HepG2 (cell line): ENCODE measurements at regions not wholly inside any gene's neighbourhood (a gene's known extent, or its start where the extent isn't known, plus 50 kb on each side); places are given as distances from the start of the nearest gene placed in this dataset.

Source experiments
- ATAC-seq: fragments of 200-7000 bp; cut with Tn5 transposase; 3 replicates; pipeline ENCODE4 v1.9.1; 2020; ENCODE audit warnings: mild to moderate bottlenecking, moderate library complexity
- BruUV-seq: library from RNA; stranded (reverse); fragments of 400-500 nt; replicated peaks from 2 replicates; lab custom pipeline; 2021; lab: Mats Ljungman, UMichigan
- CTCF ChIA-PET: fragments of 300-600 bp; formaldehyde crosslinking; extraction: SDS; loops from one replicate; lab custom pipeline; 2021; ENCODE audit warnings: low total read pairs, inconsistent platforms, low intra/inter-chr PET ratio; lab: Yijun Ruan, JAX
- POLR2A ChIA-PET: fragments of 350-600 bp; sonication (Branson Sonifier 250); formaldehyde crosslinking; loops from one replicate; lab custom pipeline; 2020; ENCODE audit warnings: antibody characterized with exemption, inconsistent platforms; lab: Yijun Ruan, JAX
- DNase-seq: peaks from one replicate; pipeline ENCODE4 v3.0.0-alpha.2; 2015; ENCODE audit warnings: low spot score
- FAIRE-seq: peaks from 3 replicates; lab custom pipeline; 2011; peaks lifted over from hg19 to GRCh38; lab: Jason Lieb, UNC
- H2AFZ ChIP-seq: one replicate; pipeline ENCODE4 v1.6.1; 2011; ENCODE audit warnings: low read length, inconsistent platforms
- H3K27ac ChIP-seq: fragments of 300-600 bp; 3 replicates; pipeline ENCODE4 v1.8.0; 2011; ENCODE audit warnings: mixed run types, mild to moderate bottlenecking, mixed read lengths, low read length, inconsistent platforms; ENCODE audit not compliant: insufficient read depth; ENCODE audit errors: extremely low read length
- H3K27me3 ChIP-seq, 2 experiments: fragments of 200-600 bp in 1 of 2; 2 replicates in 1 of 2; 3 replicates in 1 of 2; pipeline versions ENCODE4 v1.6.0 to v1.8.0; 2011; ENCODE audit warnings: low read length in 2 of 2, mild to moderate bottlenecking in 2 of 2, moderate library complexity in 2 of 2, inconsistent platforms in 1 of 2; ENCODE audit not compliant: insufficient read depth in 2 of 2, control insufficient read depth in 1 of 2
- H3K36me3 ChIP-seq, 2 experiments: fragments of 200-600 bp in 1 of 2; replicated peaks in 1 of 2; 2 replicates in 1 of 2; 3 replicates in 1 of 2; pipeline versions ENCODE4 v1.5.1 to v1.8.0; 2011; ENCODE audit warnings: low read length in 2 of 2, inconsistent platforms in 1 of 2; ENCODE audit not compliant: insufficient read depth in 2 of 2, control insufficient read depth in 1 of 2
- H3K4me1 ChIP-seq: 2 replicates; pipeline ENCODE4 v1.5.1; 2012; ENCODE audit warnings: low read length, inconsistent platforms; ENCODE audit not compliant: insufficient read depth
- H3K4me2 ChIP-seq: 2 replicates; pipeline ENCODE4 v1.6.0; 2011; ENCODE audit warnings: low read depth, low read length, inconsistent platforms
- H3K4me3 ChIP-seq, 3 experiments: fragments of 200-600 bp in 1 of 3; sonication (generic), shearing (Covaris generic) in 1 of 3; replicated peaks in 1 of 3; 2 replicates each; pipeline ENCODE4 v1.5.1; 2011 to 2016; ENCODE audit warnings: low read length in 3 of 3, inconsistent platforms in 2 of 3, low read depth in 2 of 3, mild to moderate bottlenecking in 2 of 3, control low read depth in 1 of 3, mixed read lengths in 1 of 3; ENCODE audit not compliant: insufficient read depth in 1 of 3
- H3K79me2 ChIP-seq: one replicate; pipeline ENCODE4 v1.6.1; 2011; ENCODE audit warnings: low read length, inconsistent platforms; ENCODE audit not compliant: insufficient read depth
- H3K9ac ChIP-seq: 2 replicates; pipeline ENCODE4 v1.6.0; 2011; ENCODE audit warnings: mild to moderate bottlenecking, low read depth, low read length, inconsistent platforms; ENCODE audit not compliant: insufficient read depth
- H3K9me3 ChIP-seq: 2 replicates; pipeline ENCODE4 v1.5.1; 2012; ENCODE audit warnings: mild to moderate bottlenecking, low read length
- H4K20me1 ChIP-seq: 2 replicates; pipeline ENCODE4 v1.6.0; 2011; ENCODE audit warnings: inconsistent platforms, mild to moderate bottlenecking, low read length, moderate library complexity; ENCODE audit not compliant: insufficient read depth
- BCL6 ChIP-seq: IDR thresholded peaks from 2 replicates; pipeline ENCODE4 v1.6.1; 2016; ENCODE audit warnings: missing genetic modification reagents, missing compliant biosample characterization
- HNRNPL ChIP-seq: fragments of 200-400 bp; formaldehyde crosslinking; IDR thresholded peaks from 2 replicates; pipeline ENCODE4 v1.6.1; 2017; ENCODE audit warnings: mild to moderate bottlenecking, low read depth, low read length
- IRF9 ChIP-seq: sonication (generic); formaldehyde crosslinking; IDR thresholded peaks from 2 replicates; pipeline ENCODE4 v1.8.0; 2022; ENCODE audit warnings: missing genetic modification reagents, mild to moderate bottlenecking, borderline replicate concordance
- MBD4 ChIP-seq: IDR thresholded peaks from 2 replicates; pipeline ENCODE4 v1.6.1; 2012; ENCODE audit warnings: low read length, inconsistent platforms, borderline replicate concordance
- NFIB ChIP-seq: sonication (generic); formaldehyde crosslinking; IDR thresholded peaks from 2 replicates; pipeline ENCODE4 v1.9.0; 2021; ENCODE audit warnings: missing genetic modification reagents, mild to moderate bottlenecking, borderline replicate concordance
- WGBS: methylation state at CpG from one replicate; pipeline ENCODE4 v1.1.6; 2017; ENCODE audit warnings: low lambda C conversion rate; 5-methylcytosine and 5-hydroxymethylcytosine counted together
- in situ Hi-C: cut with HindIII; loops from 2 replicates; pipeline ENCODE4 v1.10.0; 2017; ENCODE audit warnings: low pct_unique_long_range_greater_than_20kb; ENCODE audit not compliant: extremely low pct_ligation_motif_present
- intact Hi-C: fragments of 100-400 bp; cut with micrococcal nuclease; formaldehyde crosslinking; loops from one replicate; pipeline ENCODE4 v1.10.0; 2022; ENCODE audit not compliant: unreplicated experiment
- TF ChIP-seq, protein P1 (sequence below): sonication (generic); formaldehyde crosslinking; IDR thresholded peaks from one replicate; pipeline ENCODE4 v1.5.1; 2020; ENCODE audit warnings: mild to moderate bottlenecking, missing genetic modification reagents; ENCODE audit errors: not compliant biosample characterization

- TF ChIP-seq, protein P1, sequence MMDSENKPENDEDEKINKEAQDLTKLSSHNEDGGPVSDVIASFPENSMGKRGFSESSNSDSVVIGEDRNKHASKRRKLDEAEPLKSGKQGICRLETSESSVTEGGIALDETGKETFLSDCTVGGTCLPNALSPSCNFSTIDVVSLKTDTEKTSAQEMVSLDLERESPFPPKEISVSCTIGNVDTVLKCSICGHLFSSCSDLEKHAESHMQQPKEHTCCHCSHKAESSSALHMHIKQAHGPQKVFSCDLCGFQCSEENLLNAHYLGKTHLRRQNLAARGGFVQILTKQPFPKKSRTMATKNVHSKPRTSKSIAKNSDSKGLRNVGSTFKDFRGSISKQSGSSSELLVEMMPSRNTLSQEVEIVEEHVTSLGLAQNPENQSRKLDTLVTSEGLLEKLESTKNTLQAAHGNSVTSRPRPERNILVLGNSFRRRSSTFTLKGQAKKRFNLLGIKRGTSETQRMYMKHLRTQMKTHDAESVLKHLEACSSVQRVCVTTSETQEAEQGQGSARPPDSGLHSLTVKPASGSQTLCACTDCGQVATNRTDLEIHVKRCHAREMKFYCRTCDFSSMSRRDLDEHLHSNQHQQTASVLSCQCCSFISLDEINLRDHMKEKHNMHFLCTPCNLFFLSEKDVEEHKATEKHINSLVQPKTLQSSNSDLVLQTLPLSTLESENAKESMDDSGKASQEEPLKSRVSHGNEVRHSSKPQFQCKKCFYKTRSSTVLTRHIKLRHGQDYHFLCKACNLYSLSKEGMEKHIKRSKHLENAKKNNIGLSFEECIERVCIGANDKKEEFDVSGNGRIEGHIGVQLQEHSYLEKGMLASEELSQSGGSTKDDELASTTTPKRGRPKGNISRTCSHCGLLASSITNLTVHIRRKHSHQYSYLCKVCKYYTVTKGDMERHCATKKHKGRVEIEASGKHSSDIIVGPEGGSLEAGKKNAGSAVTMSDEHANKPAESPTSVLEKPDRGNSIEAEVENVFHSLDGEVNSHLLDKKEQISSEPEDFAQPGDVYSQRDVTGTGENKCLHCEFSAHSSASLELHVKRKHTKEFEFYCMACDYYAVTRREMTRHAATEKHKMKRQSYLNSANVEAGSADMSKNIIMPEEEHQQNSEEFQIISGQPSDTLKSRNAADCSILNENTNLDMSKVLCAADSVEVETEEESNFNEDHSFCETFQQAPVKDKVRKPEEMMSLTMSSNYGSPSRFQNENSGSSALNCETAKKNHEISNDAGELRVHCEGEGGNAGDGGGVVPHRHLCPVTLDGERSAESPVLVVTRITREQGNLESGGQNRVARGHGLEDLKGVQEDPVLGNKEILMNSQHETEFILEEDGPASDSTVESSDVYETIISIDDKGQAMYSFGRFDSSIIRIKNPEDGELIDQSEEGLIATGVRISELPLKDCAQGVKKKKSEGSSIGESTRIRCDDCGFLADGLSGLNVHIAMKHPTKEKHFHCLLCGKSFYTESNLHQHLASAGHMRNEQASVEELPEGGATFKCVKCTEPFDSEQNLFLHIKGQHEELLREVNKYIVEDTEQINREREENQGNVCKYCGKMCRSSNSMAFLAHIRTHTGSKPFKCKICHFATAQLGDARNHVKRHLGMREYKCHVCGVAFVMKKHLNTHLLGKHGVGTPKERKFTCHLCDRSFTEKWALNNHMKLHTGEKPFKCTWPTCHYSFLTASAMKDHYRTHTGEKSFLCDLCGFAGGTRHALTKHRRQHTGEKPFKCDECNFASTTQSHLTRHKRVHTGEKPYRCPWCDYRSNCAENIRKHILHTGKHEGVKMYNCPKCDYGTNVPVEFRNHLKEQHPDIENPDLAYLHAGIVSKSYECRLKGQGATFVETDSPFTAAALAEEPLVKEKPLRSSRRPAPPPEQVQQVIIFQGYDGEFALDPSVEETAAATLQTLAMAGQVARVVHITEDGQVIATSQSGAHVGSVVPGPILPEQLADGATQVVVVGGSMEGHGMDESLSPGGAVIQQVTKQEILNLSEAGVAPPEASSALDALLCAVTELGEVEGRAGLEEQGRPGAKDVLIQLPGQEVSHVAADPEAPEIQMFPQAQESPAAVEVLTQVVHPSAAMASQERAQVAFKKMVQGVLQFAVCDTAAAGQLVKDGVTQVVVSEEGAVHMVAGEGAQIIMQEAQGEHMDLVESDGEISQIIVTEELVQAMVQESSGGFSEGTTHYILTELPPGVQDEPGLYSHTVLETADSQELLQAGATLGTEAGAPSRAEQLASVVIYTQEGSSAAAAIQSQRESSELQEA (CRISPR knock-in tag), result no peak
- no peak for TF ChIP-seq BCL6 (CRISPR knock-in tag)
- no peak for TF ChIP-seq HNRNPL
- TF ChIP-seq MBD4, result no peak
- no peak for TF ChIP-seq NFIB (CRISPR knock-in tag)
These were observed 107.4 kb upstream of the ADGRB3 start (continued) for GRCh38 chr6:68527691-68528090.

- no peaks in the 10 kb centered on the region for H3K9me3 ChIP-seq
- H4K20me1 ChIP-seq, result no peaks in the 10 kb centered on the region
- no peak for ATAC-seq
- no peak for DNase-seq
- H3K79me2 ChIP-seq, result no peaks in the 10 kb centered on the region
- ChIA-PET POLR2A (no interaction called here), CTCF (no interaction called here)
- in situ Hi-C loops (no loop called here), intact Hi-C loops (no loop called here)
- H3K27me3 ChIP-seq, result no peaks in the 10 kb centered on the region
- 33% methylated on average over 6 of the region's 6 CpGs for WGBS
- no peak for FAIRE-seq
- no peak overlapping the region for H3K9ac ChIP-seq
- no peak overlapping the region for H2AFZ ChIP-seq
- H3K4me2 ChIP-seq, result no peak overlapping the region
- H3K4me1 ChIP-seq, result no peaks in the 10 kb centered on the region
- BruUV-seq, result no TSS peak
- H3K4me3 ChIP-seq, result no peak overlapping the region
- H3K27ac ChIP-seq, result no peak overlapping the region
- H3K36me3 ChIP-seq, result no peaks in the 10 kb centered on the region
- no peak for TF ChIP-seq IRF9
These were observed 128.2 kb upstream of the ADGRB3 start for GRCh38 chr6:68506911-68507310.
